OCI-LY1 (cell line): ENCODE measurements at regions not wholly inside any gene's neighbourhood (a gene's known extent, or its start where the extent isn't known, plus 50 kb on each side); places are given as distances from the start of the nearest gene placed in this dataset.

ENCODE experiments used
- EZH2 ChIP-seq: fragments of 200-600 bp; sonication (generic), shearing (Covaris generic); IDR thresholded peaks from 2 replicates; pipeline ENCODE4 v1.8.0; 2017; ENCODE audit warnings: borderline replicate concordance, mixed run types, mild to moderate bottlenecking, antibody characterized with exemption, low read length, moderate library complexity, mixed read lengths
- TF ChIP-seq, protein P1 (sequence below): fragments of 200-600 bp; sonication (generic), shearing (Covaris generic); IDR thresholded peaks from 2 replicates; pipeline ENCODE4 v1.5.1; 2017; ENCODE audit warnings: mild to moderate bottlenecking, antibody characterized with exemption, low read length, moderate library complexity, mixed read lengths

DNA sequence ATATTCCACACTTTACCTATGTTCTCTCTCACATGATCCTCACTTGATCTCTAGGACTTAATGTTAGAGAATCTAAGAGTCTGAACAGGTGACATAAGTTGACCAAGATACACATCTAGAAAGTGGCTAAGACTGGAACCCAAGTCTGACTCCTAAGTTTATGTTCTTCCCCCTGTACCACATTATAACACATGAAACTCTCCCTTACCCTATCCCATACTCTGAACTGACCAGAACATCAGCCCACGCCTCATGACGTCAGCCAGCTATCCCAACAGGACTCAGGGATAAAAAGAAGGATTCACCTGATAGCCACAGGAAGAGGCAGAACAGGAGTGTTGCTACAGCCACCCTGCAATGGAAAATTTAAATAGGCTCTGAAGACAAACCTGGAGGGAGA lies 392.2 kb downstream of the ZEB2 start:
- TF ChIP-seq, protein P1, sequence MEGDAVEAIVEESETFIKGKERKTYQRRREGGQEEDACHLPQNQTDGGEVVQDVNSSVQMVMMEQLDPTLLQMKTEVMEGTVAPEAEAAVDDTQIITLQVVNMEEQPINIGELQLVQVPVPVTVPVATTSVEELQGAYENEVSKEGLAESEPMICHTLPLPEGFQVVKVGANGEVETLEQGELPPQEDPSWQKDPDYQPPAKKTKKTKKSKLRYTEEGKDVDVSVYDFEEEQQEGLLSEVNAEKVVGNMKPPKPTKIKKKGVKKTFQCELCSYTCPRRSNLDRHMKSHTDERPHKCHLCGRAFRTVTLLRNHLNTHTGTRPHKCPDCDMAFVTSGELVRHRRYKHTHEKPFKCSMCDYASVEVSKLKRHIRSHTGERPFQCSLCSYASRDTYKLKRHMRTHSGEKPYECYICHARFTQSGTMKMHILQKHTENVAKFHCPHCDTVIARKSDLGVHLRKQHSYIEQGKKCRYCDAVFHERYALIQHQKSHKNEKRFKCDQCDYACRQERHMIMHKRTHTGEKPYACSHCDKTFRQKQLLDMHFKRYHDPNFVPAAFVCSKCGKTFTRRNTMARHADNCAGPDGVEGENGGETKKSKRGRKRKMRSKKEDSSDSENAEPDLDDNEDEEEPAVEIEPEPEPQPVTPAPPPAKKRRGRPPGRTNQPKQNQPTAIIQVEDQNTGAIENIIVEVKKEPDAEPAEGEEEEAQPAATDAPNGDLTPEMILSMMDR, result no peak
- no peak for TF ChIP-seq EZH2
